D721Med (cell line): ENCODE measurements at regions not wholly inside any gene's neighbourhood (a gene's known extent, or its start where the extent isn't known, plus 50 kb on each side); places are given as distances from the start of the nearest gene placed in this dataset.
"Not testable (repeated sequence)": the region's sequence is repeated elsewhere in the genome, so short reads cannot be mapped to it uniquely, and the experiment has no call there.

ENCODE experiments used
- DNase-seq: peaks from one replicate; pipeline ENCODE4 v3.0.0; 2011; ENCODE audit warnings: low spot score; ENCODE audit not compliant: insufficient read length
- FAIRE-seq: peaks from 2 replicates; lab custom pipeline; 2011; peaks lifted over from hg19 to GRCh38; lab: Jason Lieb, UNC
- TF ChIP-seq, protein P1 (sequence below): IDR thresholded peaks from 2 replicates; pipeline ENCODE4 v1.5.1; 2012; ENCODE audit warnings: mild to moderate bottlenecking, control low read depth; ENCODE audit not compliant: insufficient read depth; ENCODE audit errors: missing control alignments

DNA sequence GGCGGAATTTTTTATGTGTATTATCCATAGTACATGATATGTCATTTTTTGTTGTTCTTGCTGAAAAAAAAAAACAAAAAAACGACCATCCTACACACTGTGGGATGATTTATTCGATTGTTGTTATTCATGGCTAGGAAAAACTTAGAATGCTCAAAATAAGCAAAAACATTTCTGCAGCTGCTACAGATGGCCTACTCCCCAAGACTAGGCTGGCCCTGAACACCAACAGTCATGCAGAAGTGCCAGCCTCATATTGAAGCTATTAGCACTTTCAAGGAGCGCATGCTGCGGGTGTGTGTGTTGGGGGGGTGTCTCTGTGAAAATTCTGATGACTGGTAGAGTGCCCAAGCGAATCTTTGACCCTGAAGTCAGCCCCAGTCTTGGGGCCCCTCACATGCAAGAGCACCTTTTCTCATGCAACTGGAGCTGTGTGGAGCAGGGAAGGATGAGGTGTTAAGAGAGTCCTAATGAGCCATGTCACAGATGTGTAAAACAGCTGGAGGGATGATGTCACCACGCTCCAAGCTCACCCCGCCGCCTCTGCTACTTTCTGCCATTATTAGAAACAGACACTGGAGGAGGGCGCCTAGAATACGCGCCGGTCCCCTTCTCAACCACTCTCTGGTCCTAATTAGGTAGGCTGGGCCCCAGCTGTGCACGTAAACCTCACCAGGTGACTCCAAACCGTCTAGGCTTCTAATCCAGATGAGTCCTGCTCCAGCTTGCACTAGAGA, 61.0 kb upstream of the SMIM23 start:
- FAIRE-seq (no peak), DNase-seq (no peak)
- TF ChIP-seq, protein P1, sequence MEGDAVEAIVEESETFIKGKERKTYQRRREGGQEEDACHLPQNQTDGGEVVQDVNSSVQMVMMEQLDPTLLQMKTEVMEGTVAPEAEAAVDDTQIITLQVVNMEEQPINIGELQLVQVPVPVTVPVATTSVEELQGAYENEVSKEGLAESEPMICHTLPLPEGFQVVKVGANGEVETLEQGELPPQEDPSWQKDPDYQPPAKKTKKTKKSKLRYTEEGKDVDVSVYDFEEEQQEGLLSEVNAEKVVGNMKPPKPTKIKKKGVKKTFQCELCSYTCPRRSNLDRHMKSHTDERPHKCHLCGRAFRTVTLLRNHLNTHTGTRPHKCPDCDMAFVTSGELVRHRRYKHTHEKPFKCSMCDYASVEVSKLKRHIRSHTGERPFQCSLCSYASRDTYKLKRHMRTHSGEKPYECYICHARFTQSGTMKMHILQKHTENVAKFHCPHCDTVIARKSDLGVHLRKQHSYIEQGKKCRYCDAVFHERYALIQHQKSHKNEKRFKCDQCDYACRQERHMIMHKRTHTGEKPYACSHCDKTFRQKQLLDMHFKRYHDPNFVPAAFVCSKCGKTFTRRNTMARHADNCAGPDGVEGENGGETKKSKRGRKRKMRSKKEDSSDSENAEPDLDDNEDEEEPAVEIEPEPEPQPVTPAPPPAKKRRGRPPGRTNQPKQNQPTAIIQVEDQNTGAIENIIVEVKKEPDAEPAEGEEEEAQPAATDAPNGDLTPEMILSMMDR, result no peak

DNA sequence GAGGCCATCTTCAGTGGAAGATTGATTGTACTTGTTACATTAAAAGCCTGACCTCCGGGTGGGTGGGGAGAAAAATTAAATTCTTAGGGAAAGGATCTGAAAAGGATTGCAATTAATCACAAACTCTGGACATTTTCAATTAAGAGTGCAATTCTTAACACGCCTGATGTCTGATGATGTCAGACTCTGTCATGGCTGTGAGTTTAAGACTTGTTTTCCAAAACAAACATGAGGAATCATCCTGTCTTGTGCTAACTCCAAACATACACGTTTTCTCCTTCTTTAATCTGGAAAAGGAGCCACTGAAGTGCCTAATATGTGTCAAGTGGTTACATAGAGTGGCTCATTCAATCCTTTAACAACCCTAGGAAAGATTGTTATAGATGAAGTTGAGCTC, 60.4 kb upstream of the SMIM23 start:
- no peak for DNase-seq
- FAIRE-seq, result no peak
- TF ChIP-seq, protein P1, result no peak

DNA sequence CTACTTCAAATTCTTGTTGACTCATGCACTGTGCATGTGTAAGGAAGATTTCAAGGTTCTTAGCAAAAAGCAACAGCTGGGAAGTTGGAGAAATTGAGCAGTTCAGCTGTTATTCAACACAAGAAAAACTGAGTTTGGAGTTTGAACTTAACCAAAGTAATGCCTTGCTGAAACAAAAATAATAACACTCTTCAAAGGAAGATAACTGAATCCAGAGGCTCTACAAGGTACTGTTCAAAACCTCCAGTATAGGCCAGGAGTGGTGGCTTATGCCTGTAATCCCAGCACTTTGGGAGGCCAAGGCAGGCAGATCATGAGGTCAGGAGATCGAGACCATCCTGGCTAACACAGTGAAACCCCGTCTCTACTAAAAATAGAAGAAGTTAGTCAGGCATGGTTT, 58.8 kb upstream of the SMIM23 start:
- not testable (repeated sequence) for DNase-seq, FAIRE-seq

DNA sequence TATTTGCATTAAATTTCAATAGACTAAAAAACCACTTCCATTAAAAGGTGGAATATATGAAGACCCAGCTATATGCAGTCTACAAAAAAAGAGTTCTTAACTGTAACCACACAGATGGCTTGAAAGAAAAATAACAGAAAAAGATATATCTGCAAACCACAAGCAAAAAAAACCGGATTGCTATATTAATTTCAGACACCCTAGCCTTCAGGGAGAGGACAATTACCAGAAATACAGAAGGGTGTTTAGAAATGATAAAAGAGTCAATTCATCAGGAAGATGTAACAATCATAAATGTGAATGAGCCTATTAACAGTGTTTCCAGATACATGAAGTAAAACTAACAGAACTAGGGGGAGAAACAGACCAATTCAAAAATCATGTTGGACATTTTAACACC, 56.9 kb upstream of the SMIM23 start:
- TF ChIP-seq, protein P1, result no peak
- FAIRE-seq (no peak), DNase-seq (no peak)
